Esophagus squamous epithelium (tissue), 5 donors: ENCODE measurements at regions not wholly inside any gene's neighbourhood (a gene's known extent, or its start where the extent isn't known, plus 50 kb on each side); places are given as distances from the start of the nearest gene placed in this dataset.

Experiments used
- DNase-seq: peaks from one replicate; lab custom pipeline; 2025; lab: John Stamatoyannopoulos, UW
- H3K27ac ChIP-seq, 4 donors: fragments of 200-600 bp; sonication (generic); one replicate each; pipeline ENCODE4 v1.5.1; 2016 to 2019; ENCODE audit warnings: mild to moderate bottlenecking in 1 of 4
- H3K27me3 ChIP-seq, 4 donors: fragments of 200-600 bp; sonication (generic); 1 replicate in 3 of 4; 2 replicates in 1 of 4; pipeline versions ENCODE4 v1.5.1 to v1.6.0; 2017 to 2021; ENCODE audit warnings: antibody characterized with exemption in 1 of 4
- H3K36me3 ChIP-seq, 3 donors: fragments of 200-600 bp; sonication (generic); one replicate each; pipeline ENCODE4 v1.5.1; 2016 to 2019
- H3K4me1 ChIP-seq, 3 donors: fragments of 200-600 bp; sonication (generic); one replicate each; pipeline ENCODE4 v1.5.1; 2017 to 2019
- H3K4me3 ChIP-seq, 4 donors: fragments of 200-600 bp; sonication (generic); 1 replicate in 3 of 4; 2 replicates in 1 of 4; pipeline ENCODE4 v1.5.1; 2016 to 2019; ENCODE audit warnings: mild to moderate bottlenecking in 2 of 4, moderate library complexity in 1 of 4
- H3K9me3 ChIP-seq, 3 donors: fragments of 200-600 bp; sonication (generic); one replicate each; pipeline ENCODE4 v1.5.1; 2016 to 2019
- POLR2A ChIP-seq, 4 donors: fragments of 450-650 bp; IDR thresholded peaks; one replicate each; pipeline ENCODE4 v1.6.1; 2017; ENCODE audit warnings: antibody characterized with exemption in 4 of 4, mild to moderate bottlenecking in 4 of 4, moderate library complexity in 3 of 4
- WGBS, 2 donors: methylation state at CpG; one replicate each; pipeline ENCODE4 v1.1.5; 2018; 5-methylcytosine and 5-hydroxymethylcytosine counted together
- intact Hi-C: fragments of 100-400 bp; cut with DNase I; formaldehyde crosslinking; loops from one replicate; pipeline ENCODE4 v1.15.0; 2022
- TF ChIP-seq, protein P1 (sequence below), 6 experiments: fragments of 450-650 bp in 4 of 6; fragments of 200-600 bp in 2 of 6; sonication (generic) in 2 of 6; IDR thresholded peaks; one replicate each; pipeline ENCODE4 v1.5.1; 2016 to 2019; ENCODE audit warnings: antibody characterized with exemption in 6 of 6, mild to moderate bottlenecking in 4 of 6, moderate library complexity in 4 of 6
- donor health status: DM: yes; HTN: yes; CAD: no.

GRCh38 chr12:97948591-97948990, 486.0 kb downstream of the RMST start:
- Histone ChIP-seq H3K4me3 (no peak overlapping the region), H3K27ac (no peak overlapping the region), H3K36me3 (no peaks in the 10 kb centered on the region), H3K27me3 (no peaks in the 10 kb centered on the region), H3K4me1 (no peaks in the 10 kb centered on the region), H3K9me3 (no peaks in the 10 kb centered on the region)
- intact Hi-C loops = no loop called here
- no peak for DNase-seq
- TF ChIP-seq POLR2A (IDR thresholded peaks at IDR 0.05) = no peak
- TF ChIP-seq, protein P1, sequence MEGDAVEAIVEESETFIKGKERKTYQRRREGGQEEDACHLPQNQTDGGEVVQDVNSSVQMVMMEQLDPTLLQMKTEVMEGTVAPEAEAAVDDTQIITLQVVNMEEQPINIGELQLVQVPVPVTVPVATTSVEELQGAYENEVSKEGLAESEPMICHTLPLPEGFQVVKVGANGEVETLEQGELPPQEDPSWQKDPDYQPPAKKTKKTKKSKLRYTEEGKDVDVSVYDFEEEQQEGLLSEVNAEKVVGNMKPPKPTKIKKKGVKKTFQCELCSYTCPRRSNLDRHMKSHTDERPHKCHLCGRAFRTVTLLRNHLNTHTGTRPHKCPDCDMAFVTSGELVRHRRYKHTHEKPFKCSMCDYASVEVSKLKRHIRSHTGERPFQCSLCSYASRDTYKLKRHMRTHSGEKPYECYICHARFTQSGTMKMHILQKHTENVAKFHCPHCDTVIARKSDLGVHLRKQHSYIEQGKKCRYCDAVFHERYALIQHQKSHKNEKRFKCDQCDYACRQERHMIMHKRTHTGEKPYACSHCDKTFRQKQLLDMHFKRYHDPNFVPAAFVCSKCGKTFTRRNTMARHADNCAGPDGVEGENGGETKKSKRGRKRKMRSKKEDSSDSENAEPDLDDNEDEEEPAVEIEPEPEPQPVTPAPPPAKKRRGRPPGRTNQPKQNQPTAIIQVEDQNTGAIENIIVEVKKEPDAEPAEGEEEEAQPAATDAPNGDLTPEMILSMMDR (IDR thresholded peaks at IDR 0.05) = no peak
- WGBS, 2 donors = 45 to 69% methylated on average over 2 of the region's 2 CpGs

- Histone ChIP-seq H3K36me3 (no peaks in the 10 kb centered on the region), H3K4me3 (no peak overlapping the region), H3K27ac (no peak overlapping the region), H3K4me1 (no peaks in the 10 kb centered on the region), H3K27me3 (no peaks in the 10 kb centered on the region), H3K9me3 (no peaks in the 10 kb centered on the region)
- no peak for TF ChIP-seq POLR2A (IDR thresholded peaks at IDR 0.05)
- TF ChIP-seq, protein P1 (IDR thresholded peaks at IDR 0.05) = no peak
- DNase-seq = no peak
- intact Hi-C loops = no loop called here
These were observed 488.6 kb downstream of the RMST start for GRCh38 chr12:97951239-97951638.

DNA sequence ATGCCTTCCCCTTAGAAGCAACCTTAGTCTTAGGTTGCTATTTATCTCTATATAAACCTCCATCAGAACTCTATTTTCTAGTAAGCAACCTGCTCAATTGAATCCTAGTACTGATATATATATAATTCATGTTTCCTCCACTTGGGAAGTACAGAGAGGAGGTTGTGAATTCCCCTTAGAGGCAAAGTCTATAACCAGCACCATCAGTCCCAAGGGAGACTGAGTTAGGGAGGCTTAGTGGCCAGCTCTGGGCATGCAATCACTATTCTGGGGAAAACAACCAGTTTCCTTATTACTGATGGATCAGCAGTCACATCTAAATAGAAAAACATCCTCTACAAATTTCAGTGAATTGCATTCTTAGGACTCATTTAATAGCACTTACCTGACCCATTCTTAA, 489.1 kb downstream of the RMST start:
- Histone ChIP-seq H3K4me1 (no peaks in the 10 kb centered on the region), H3K4me3 (no peak overlapping the region), H3K9me3 (peaks cover 0 to under 1% (median 0%) of the 10 kb centered on the region in 3 donors), H3K27me3 (no peaks in the 10 kb centered on the region), H3K36me3 (no peaks in the 10 kb centered on the region), H3K27ac (no peak overlapping the region)
- intact Hi-C loops = no loop called here
- no peak for TF ChIP-seq POLR2A (IDR thresholded peaks at IDR 0.05)
- TF ChIP-seq, protein P1 (IDR thresholded peaks at IDR 0.05) = no peak
- DNase-seq = no peak

DNA sequence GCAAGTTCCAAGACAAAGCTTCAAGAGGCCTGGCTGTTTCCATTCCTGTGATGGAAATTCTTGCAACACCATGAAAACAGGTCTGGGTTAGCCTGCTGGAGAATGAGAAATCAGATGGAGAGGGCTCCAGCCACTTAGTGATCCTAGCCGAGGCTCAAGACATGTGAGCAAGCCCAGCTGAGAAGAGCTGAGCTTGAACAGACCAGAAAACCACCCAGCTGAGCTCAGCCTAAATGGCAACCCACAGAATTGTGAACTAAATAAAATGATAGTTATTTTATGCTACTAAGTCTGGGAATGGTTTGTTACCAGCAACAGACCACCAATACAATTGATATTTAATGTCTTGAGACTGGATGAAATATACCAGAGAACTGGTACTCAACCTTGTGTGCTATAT, 494.5 kb downstream of the RMST start:
- H3K9me3 ChIP-seq = peaks cover 0 to 11% (median 7%) of the 10 kb centered on the region in 3 donors
- no peaks in the 10 kb centered on the region for H3K27me3 ChIP-seq
- no peak for DNase-seq
- no peaks in the 10 kb centered on the region for H3K36me3 ChIP-seq
- H3K4me3 ChIP-seq = no peak overlapping the region
- TF ChIP-seq POLR2A (IDR thresholded peaks at IDR 0.05) = no peak
- TF ChIP-seq, protein P1 (IDR thresholded peaks at IDR 0.05) = no peak
- WGBS, 2 donors = 55 to 75% methylated on average over 1 of the region's 1 CpG
- no peaks in the 10 kb centered on the region for H3K4me1 ChIP-seq
- intact Hi-C loops = no loop called here
- H3K27ac ChIP-seq = no peak overlapping the region

- no peaks in the 10 kb centered on the region for H3K36me3 ChIP-seq
- H3K4me3 ChIP-seq = no peak overlapping the region
- intact Hi-C loops = no loop called here
- DNase-seq = no peak
- no peak for TF ChIP-seq POLR2A (IDR thresholded peaks at IDR 0.05)
- TF ChIP-seq, protein P1 (IDR thresholded peaks at IDR 0.05) = no peak
- 62 to 91% methylated on average over 3 of the region's 3 CpGs for WGBS, 2 donors
- H3K27ac ChIP-seq = no peak overlapping the region
- peaks cover 0 to 11% (median 7%) of the 10 kb centered on the region in 3 donors for H3K9me3 ChIP-seq
- no peaks in the 10 kb centered on the region for H3K27me3 ChIP-seq
- H3K4me1 ChIP-seq = no peaks in the 10 kb centered on the region
These were observed 497.6 kb downstream of the RMST start for GRCh38 chr12:97960225-97960624.
